ENCODE measurements at regions not wholly inside any gene's neighbourhood (a gene's known extent, or its start where the extent isn't known, plus 50 kb on each side); places are given as distances from the start of the nearest gene placed in this dataset.

DNA sequence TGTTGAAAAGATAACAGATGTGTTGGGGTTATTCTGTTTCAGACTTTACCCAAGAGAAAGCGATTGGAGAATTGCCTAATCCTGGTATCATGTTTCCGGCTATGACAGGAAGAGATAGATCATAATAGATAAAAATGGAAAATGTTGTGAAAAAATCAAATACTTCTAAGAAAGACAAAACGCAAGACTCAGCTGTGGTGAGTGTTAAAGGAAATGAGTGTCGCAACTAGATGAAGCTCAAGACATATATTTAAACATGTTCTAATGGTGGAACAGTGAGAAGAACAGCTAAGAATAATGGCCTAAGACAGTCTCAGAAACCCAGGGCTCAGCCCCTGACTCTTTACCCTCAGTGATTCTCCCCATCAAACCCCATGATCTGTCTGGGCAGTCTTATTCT, 426.7 kb upstream of the RUNX1 start:
- TF ChIP-seq, protein P1, sequence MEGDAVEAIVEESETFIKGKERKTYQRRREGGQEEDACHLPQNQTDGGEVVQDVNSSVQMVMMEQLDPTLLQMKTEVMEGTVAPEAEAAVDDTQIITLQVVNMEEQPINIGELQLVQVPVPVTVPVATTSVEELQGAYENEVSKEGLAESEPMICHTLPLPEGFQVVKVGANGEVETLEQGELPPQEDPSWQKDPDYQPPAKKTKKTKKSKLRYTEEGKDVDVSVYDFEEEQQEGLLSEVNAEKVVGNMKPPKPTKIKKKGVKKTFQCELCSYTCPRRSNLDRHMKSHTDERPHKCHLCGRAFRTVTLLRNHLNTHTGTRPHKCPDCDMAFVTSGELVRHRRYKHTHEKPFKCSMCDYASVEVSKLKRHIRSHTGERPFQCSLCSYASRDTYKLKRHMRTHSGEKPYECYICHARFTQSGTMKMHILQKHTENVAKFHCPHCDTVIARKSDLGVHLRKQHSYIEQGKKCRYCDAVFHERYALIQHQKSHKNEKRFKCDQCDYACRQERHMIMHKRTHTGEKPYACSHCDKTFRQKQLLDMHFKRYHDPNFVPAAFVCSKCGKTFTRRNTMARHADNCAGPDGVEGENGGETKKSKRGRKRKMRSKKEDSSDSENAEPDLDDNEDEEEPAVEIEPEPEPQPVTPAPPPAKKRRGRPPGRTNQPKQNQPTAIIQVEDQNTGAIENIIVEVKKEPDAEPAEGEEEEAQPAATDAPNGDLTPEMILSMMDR (IDR thresholded peaks at IDR 0.05) = no peak
- no peak for TF ChIP-seq POLR2A (IDR thresholded peaks at IDR 0.05)
